SW480 (cell line): ENCODE measurements at regions not wholly inside any gene's neighbourhood (a gene's known extent, or its start where the extent isn't known, plus 50 kb on each side); places are given as distances from the start of the nearest gene placed in this dataset.

Source experiments
- DNase-seq: peaks from one replicate; pipeline ENCODE4 v3.0.0-alpha.2; 2016; ENCODE audit warnings: low spot score

DNA sequence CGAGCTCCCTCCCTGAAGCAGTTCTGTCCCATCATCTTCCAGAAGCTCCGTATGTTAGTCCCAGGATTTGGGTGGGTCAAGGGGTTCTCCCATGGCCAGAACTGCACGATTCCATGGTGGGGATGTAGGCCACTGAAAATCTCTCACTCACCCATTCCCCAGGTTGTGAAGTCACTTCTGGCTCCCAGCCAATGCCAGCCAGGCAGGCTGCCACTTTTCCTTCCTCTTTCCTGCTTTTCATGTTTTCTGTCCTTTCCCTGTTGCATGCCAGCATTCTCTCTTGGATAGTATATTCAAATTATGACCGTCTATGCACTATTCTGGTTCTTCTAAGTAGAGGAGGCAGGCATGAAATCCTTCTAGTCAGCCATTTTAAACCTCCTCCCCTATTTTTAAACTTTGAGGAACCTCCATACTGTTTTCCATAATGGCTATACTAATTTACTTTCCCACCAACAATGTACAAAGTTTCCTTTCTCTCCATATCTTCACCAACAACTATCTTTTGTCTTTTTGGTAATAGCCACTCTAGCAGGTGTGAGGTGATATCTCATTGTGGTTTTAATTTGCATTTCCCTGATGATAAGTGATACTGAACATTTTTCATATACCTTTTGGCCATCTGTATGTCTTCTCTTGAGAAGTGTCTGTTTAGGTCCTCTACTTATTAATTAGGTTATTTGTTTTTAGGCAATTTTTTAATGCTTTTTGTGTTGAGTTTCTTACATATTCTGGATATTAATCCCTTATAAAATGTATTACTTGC lies 182.1 kb upstream of the TET2 start:
- DNase-seq, result no peak

DNA sequence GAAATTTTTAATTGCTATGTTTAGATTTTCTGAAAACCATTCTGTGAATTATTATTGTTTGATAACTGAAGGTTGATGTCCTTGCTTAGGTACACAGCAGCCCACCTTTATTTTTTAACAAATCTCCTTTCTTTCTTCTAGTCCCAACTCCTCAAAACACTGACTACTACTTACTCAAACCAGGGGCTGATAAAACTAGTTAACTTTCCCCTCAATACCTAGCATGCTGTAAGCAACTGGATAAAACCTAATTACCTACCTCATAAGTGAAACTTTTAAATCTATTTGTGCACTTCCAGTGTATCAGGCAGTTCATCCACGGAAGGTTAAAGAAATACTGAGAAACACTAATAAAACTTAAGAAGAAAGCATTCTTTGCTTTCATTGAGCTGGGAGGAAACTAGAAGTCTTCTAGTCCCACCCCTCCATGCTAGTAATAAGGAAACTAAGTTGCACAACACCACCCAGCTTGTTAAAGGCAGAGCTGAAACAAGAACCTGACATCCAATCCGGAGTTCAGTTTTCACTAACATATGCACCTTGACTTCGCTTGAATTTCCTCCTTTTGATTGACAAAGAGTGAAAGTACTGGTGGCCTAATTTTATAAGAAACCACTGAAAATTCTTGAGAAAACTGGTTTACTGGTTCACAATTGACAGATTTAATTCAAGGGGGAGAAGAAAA lies 180.2 kb upstream of the TET2 start:
- no peak for DNase-seq

DNA sequence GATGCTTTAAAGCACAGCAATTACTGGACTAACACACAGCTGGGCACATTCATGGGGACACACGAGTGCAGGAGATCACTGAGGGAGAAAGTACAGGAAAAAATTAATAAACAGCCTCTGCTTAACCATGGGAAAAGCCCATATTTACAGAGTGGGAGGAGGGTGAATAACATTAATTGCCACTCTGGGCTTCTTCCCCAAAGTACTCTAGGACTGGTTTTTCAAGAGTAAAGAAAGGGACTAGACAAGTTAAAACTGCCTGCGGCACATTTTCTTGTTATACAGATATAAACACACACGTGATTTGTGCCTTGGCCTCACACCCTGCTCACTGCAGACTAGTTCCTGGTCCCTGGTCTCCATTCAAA lies 179.7 kb upstream of the TET2 start:
- DNase-seq, result no peak

DNA sequence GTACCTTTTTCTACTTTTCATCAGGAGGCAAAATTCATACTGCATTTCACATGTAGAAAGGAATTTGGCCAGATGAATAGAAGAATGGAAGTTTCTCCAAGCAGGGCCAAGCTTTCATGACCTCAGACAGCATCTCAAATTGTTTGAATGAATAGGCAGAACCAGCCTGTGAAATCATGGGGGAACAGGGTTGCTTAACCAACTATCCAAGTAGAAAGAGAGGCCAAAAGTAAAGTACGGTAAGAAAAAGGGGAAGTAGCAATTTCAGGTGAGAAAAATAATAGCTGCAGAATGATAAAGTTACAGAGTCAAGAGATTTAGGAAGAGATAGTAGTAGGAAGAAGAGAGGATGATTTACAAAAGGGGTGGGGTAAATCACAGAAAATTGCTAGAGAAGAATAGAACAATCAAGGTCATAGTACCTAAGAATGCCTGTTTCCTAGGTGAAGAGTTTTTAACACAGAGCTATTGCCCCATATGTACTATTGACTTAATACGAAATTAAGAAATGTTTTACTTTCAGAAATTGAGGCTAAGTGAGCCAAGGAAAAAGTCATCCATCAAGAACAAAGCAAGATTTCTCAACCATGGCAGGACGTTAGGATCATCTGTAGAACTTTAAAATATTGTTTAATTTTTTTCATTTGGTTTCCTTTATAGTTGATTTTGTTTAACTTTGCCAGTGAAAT lies 177.1 kb upstream of the TET2 start:
- DNase-seq, result no peak

DNA sequence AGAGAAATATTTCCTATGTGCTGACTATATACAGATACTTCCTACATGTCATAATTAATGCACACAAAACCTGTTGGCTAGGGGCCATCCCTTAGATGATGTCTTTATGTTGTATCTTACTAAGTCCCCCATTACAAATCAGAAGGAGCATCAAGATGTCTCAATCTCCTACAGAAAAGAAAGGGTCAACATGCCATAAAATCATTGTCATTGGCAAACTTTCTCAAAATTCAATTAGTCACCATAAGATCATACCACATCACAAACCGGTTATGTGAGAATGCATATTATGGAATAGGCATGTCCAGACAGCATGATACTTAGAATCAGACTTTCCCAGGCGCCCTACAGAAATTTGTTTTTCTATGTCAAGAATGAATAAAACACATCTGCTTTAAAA lies 175.2 kb upstream of the TET2 start:
- no peak for DNase-seq

DNA sequence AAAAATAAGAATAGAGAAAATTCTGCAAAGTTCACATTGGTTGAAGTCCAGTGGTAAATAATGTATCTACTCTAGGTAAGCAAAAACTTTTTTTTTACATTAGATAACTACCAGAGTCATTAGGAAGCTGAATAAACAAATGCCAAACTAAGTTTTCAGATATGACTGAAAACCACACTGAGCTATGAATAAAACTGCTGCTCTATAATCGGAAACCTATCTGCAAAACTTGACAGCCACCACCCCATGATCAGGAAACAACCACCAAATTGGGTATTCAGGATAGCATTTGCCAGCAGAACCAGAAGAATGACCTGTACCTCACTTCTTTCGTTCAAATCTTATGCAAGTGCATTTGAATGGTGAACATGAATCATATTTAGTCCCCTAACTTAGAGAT lies 173.0 kb upstream of the TET2 start:
- no peak for DNase-seq

DNA sequence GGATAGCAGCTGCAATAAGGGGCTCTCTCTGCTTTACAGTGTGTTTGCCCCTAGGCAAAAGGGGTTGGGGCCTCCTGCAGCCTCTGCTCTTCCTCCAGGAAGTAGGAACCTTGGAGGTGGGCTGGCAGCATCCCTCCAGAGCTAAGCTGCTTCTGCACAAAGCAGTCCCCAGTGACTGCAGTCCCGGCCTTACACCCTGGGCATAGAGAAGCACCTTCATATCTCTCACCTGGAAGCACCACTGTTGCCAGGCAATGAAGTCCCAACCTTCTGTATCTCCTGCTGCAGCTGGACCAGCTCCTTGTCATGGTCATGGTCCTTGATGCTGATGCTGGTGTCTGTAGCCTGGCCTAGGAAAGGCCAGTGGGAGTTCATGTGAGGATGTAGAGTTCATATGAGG lies 171.1 kb upstream of the TET2 start:
- no peak for DNase-seq

DNA sequence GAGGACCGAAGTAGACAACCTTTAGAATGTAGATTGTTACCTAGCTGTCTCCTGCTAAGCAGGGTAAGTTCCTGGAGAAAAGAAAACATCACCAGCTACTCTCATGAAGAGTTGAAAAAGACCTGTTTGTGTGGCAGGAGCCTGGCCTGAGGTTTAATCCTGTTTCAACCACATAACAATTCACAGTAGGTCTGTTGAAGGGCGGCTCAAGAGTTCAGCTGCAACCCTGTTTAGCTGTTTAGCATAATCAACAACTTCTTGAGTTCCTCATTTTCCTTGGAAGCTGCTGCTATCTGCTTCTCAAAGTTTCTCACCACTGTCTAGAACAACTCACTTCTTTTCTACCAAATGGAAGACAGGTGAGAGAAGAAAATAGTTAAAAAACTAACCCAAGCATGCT lies 170.4 kb upstream of the TET2 start:
- DNase-seq, result no peak

DNA sequence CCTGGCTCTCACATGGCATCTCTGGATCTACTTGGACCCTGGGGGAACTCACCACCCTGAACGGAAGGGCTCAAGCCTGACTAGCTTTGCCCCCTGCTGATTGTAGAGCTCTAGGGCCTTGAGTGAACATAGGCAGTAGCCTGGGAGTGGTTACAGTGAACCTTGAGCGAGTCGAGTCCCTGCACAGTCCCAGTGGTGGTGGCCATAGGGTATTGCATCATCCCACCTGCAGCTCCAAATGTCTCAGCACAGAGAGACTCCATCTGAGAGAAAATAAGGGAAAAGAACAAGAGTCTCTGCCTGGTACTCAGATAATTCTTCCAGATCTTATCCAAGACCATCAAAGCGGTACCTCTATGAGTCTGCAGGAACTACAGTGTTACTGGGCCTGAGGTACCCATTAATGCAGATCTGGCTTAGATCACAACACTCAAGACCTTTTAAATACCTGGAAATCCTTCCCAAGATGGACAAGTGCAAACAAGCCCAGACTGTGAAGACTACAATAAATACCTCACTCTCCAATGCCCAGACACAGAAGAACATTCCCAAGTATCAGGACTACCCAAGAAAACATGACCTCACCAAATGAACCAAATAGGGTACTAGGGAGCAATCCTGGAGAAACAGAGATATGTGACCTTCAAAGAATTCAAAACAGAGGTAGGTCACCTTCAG lies 167.5 kb upstream of the TET2 start:
- no peak for DNase-seq

DNA sequence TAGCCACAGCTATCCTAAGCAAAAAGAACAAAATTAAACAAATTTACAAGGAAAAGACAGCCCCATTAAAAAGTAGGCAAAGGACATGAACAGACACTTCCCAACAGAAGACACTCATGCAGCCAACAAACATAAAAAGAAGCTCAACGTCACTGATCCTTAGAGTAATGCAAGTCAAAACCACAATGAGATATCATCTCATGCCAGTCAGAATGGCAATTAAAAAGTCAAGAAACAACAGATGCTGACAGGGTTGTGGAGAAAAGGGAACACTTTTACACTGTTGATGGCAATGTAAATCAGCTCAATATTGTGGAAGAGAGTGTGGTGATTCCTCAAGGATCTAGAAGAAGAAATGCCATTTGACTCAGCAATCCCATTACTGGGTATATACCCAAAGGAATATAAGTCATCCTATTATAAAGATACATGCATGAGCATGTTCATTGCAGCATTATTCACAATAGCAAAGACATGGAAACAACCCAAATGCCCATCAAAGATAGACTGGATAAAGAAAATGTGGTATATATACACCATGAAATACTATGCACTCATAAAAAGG lies 163.0 kb upstream of the TET2 start:
- DNase-seq, result no peak

DNA sequence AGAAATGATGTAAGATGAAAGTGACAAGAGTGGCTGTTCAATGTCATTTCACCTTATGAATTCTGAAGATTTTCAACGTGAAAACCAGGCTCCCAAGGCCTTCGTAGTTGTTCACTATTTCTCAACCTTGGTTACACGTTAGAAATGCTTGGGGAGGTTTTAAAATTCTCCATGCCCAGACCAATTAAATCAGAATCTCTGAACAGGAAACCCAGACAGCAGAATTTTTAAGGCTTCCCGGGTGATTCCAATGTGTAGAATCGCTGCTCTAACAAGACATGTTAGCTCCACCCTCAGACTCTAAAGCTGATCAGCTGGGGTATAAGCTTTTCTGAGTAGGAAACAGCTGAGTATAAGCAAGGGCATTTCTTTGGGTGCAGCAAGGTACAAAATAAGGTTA lies 160.4 kb upstream of the TET2 start:
- DNase-seq, result no peak

DNA sequence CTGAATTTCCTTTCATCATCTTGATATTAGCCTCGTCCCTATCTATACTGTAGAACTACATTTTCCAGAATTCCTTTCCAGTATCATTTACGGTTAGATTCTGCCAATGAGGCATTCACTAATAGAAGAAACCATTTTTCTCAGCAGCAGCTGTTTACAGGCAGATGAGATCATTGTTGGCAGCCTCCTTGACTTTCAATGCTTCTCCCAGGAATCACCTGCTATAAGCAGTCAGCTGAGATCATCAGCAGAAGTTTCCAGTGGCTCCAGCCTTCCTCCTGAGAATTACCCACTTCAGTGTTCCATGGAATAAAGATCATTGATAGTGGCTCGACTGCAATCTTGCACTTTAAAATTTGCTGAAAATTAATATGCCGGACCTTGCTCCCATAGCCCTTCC lies 157.3 kb upstream of the TET2 start:
- DNase-seq, result no peak

DNA sequence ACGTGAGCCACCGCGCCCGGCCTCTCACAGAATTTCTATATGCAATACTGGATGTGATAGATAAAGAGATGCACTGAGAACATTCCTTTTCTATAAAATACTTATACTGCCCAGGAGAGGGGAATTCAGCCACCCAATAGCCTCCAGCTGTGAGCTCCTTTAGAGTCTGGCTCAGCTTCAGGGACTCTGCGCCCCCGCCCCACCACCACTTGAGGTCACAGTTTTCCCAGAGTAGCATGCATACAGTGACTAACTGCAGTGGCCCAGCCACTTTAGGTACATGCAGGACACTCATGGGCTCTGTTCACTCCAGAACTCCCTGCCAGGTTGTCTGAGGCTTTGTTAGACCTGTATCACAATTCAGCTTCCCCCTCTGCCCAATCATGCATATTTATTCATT lies 144.4 kb upstream of the TET2 start:
- no peak for DNase-seq

DNA sequence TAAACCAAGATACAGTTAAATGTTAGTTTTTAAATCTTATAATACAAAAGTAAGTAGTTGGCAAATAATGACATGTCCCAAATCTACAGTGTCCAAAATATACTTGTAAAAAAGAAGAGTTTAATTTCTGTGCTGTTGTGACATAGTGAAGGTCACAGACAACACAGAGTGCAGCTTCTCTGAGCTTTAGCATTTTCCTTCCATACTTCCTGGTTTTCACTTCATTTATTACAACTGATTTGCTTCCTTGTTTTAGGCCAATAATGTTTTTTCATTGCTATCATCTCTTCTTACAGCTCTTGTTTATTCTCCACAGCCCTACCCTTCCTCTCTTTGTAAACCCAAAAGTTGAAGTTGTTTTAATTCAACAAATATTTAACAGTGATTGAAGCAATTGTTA lies 132.4 kb upstream of the TET2 start:
- DNase-seq, result no peak

DNA sequence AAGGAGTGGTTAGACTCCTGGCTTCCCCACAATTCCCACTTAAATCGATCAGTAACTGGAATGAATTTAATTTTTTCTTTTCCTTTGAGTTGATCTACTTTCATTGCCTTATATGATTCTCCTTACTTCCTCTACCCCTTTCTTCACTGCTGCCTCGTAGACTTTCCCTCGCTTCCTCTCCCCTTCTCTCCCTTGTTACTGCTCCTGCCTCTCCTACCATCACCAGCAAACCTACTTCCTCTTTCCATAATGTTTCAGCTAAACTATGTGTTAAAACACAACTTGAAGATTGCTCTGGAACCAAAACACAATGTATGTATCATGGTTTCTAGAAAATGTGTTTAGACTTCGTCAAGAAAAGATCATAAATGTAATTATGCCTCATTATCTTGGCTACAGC lies 132.0 kb upstream of the TET2 start:
- DNase-seq, result no peak

DNA sequence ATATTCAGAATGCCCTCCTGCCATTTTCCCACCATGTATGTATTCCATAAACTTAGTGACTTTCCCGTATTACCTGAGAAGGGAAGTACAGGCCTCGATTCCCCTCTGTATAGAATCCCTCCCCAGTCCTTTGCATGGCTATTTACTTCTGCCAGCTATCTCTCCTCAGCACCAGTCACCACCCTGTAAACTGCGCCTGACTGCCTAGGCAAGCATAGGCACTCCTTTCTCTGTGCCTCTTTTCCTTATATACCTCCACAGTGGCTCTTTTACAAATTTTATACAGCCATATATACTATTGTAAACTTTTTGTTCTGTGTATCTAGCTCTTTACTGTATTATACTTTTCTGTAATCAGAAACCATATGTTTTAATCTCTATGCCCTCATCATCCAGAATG lies 130.9 kb upstream of the TET2 start:
- DNase-seq, result no peak

DNA sequence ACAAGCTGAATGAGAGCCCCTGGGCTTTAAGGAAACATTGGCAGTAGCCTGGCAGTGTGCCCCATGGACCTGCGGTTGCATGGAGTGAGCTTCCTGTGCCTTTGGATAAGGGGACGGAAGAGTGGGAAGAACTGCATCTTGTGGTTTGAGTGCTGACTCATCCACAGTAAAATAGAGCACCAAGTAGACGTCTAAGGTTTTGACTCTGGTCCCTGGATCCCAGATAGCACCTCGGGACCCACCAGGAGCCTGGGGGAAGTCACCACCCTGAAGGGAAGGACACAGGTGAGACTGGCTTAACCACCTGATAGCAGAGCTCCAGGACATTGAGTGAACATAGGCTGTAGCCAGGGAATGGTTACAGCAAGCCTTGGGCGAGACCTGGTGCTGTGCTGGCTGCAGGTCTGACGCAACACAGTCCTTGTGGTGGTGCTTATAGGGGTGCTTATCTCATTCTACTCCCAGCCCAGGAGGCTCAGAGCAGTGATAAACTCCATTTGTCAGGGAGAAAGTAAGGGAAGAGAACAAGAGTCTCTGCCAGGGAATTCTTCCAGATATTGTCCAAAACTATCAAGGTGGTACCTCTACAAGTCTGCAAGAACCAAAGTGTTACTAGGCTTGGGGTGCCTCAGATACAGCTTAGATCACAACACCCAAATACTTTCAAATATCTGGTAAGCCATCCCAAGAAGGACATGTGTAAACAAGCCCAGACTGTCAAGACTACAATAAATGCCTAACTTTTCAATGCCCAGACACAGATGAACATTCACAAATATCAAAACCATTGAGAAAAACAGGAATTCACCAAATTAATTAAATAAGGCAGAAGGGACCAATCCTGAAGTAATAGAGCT lies 123.6 kb upstream of the TET2 start:
- DNase-seq, result no peak

DNA sequence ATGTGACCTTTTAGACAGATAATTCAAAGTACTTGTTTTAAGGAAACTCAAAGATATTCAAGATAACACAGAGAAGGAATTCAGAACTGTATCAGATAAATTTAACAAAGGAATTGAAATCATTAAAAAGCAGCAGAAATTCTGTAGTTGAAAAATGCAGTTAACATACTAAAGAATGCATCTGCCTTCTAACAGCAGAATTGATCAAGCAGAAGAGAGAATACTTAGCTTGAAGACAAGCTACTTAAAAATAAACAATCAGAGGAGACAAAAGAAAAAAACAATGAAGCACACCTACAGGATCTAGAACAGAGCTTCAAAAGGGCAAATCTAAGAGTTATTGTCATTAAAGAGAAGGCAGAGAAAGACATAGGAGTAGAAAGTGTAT lies 123.0 kb upstream of the TET2 start:
- no peak for DNase-seq

DNA sequence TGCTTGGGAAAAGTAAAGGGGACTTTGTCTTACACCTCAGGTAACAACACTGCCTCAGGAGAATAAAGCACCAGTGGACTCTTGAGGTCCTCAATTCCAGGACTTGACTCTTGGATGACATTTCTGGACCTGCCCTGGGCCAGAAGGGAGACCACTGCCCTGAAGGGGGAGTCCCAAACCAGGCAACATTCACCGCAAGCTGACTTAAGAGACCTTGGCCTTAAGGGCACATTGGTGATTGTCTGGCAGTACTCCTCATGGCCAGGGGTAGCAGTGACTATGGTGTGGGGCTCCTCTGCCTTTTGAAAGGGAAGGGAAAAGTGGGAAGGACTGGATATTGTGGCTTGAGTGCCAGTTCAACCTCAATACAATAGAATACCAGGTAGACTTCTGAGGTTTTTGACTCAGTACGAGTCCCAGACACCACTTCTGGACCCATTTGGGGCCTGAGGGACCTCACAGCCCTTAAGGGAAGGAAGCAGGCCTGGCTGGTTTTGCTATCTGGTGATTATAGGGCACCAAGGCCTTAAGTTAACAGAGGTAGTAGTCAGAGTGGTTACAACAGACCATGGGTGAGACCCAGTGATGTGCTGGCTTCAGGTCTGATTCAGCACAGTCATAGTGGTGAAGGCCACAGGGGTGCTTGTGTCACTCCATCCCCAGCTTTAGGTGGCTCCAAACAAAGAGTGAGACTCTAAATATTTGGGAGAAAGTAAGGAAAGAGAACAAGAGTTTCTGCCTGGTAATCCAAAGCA lies 121.2 kb upstream of the TET2 start:
- no peak for DNase-seq

DNA sequence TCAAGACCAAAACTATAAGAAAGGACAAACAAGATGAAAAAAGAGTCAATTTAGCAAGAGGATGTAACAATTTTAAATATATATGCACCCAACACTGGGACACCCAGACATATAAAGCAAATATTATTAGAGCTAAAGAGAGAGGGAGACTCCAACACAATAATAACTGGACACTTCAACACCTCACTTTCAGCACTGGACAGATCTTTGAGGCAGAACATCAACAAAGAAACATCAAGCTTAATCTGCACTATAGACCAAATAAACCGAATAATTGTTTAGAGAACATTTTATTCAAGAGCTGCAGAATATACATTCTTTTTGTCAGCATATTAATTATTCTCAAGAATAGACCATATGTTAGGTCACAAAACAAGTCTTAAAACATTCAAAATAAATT lies 109.7 kb upstream of the TET2 start:
- DNase-seq, result no peak

DNA sequence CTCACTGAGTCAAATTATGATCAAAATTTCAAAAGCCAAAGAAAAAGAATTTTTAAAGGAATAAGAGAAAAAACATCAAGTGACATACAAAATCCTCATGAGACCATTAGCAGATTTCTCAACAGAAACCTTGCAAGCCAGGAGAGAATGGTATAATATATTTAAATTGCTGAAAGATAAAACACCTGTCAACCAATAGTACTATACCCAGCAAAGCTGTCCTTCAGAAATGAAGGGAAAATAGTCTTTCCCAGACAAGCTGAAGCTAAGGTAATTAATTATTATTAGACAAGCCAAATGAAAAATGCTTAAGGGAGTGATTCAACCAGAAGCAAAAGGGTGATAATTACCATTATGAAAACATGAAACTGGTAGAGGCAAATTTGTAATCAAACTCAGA lies 104.2 kb upstream of the TET2 start:
- DNase-seq, result no peak
